Thyroid gland (tissue), 4 donors: ENCODE measurements at regions not wholly inside any gene's neighbourhood (a gene's known extent, or its start where the extent isn't known, plus 50 kb on each side); places are given as distances from the start of the nearest gene placed in this dataset.

Experiments
- POLR2A ChIP-seq, 2 donors: fragments of 450-650 bp; IDR thresholded peaks; one replicate each; pipeline ENCODE4 v1.6.1; 2017; ENCODE audit warnings: antibody characterized with exemption in 2 of 2, mild to moderate bottlenecking in 2 of 2, moderate library complexity in 1 of 2
- TF ChIP-seq, protein P1 (sequence below), 6 experiments: fragments of 200-600 bp in 3 of 6; fragments of 450-650 bp in 3 of 6; sonication (generic) in 3 of 6; IDR thresholded peaks; one replicate each; pipeline ENCODE4 v1.5.1; 2016 to 2019; ENCODE audit warnings: antibody characterized with exemption in 6 of 6, mild to moderate bottlenecking in 2 of 6, inconsistent platforms in 1 of 6, moderate library complexity in 1 of 6

GRCh38 chr17:77304746-77305473 lies 164.1 kb downstream of the SEC14L1 start:
- TF ChIP-seq, protein P1, sequence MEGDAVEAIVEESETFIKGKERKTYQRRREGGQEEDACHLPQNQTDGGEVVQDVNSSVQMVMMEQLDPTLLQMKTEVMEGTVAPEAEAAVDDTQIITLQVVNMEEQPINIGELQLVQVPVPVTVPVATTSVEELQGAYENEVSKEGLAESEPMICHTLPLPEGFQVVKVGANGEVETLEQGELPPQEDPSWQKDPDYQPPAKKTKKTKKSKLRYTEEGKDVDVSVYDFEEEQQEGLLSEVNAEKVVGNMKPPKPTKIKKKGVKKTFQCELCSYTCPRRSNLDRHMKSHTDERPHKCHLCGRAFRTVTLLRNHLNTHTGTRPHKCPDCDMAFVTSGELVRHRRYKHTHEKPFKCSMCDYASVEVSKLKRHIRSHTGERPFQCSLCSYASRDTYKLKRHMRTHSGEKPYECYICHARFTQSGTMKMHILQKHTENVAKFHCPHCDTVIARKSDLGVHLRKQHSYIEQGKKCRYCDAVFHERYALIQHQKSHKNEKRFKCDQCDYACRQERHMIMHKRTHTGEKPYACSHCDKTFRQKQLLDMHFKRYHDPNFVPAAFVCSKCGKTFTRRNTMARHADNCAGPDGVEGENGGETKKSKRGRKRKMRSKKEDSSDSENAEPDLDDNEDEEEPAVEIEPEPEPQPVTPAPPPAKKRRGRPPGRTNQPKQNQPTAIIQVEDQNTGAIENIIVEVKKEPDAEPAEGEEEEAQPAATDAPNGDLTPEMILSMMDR (IDR thresholded peaks at IDR 0.05): no peak
- no peak for TF ChIP-seq POLR2A (IDR thresholded peaks at IDR 0.05)
